HepG2 (cell line): ENCODE measurements at regions not wholly inside any gene's neighbourhood (a gene's known extent, or its start where the extent isn't known, plus 50 kb on each side); places are given as distances from the start of the nearest gene placed in this dataset.

Source experiments
- ATAC-seq: fragments of 200-7000 bp; cut with Tn5 transposase; 3 replicates; pipeline ENCODE4 v1.9.1; 2020; ENCODE audit warnings: mild to moderate bottlenecking, moderate library complexity
- BruUV-seq: library from RNA; stranded (reverse); fragments of 400-500 nt; replicated peaks from 2 replicates; lab custom pipeline; 2021; lab: Mats Ljungman, UMichigan
- CTCF ChIA-PET: fragments of 300-600 bp; formaldehyde crosslinking; extraction: SDS; loops from one replicate; lab custom pipeline; 2021; ENCODE audit warnings: low total read pairs, inconsistent platforms, low intra/inter-chr PET ratio; lab: Yijun Ruan, JAX
- POLR2A ChIA-PET: fragments of 350-600 bp; sonication (Branson Sonifier 250); formaldehyde crosslinking; loops from one replicate; lab custom pipeline; 2020; ENCODE audit warnings: antibody characterized with exemption, inconsistent platforms; lab: Yijun Ruan, JAX
- DNase-seq: peaks from one replicate; pipeline ENCODE4 v3.0.0-alpha.2; 2015; ENCODE audit warnings: low spot score
- FAIRE-seq: peaks from 3 replicates; lab custom pipeline; 2011; peaks lifted over from hg19 to GRCh38; lab: Jason Lieb, UNC
- H2AFZ ChIP-seq: one replicate; pipeline ENCODE4 v1.6.1; 2011; ENCODE audit warnings: low read length, inconsistent platforms
- H3K27ac ChIP-seq: fragments of 300-600 bp; 3 replicates; pipeline ENCODE4 v1.8.0; 2011; ENCODE audit warnings: mixed run types, mild to moderate bottlenecking, mixed read lengths, low read length, inconsistent platforms; ENCODE audit not compliant: insufficient read depth; ENCODE audit errors: extremely low read length
- H3K27me3 ChIP-seq, 2 experiments: fragments of 200-600 bp in 1 of 2; 2 replicates in 1 of 2; 3 replicates in 1 of 2; pipeline versions ENCODE4 v1.6.0 to v1.8.0; 2011; ENCODE audit warnings: low read length in 2 of 2, mild to moderate bottlenecking in 2 of 2, moderate library complexity in 2 of 2, inconsistent platforms in 1 of 2; ENCODE audit not compliant: insufficient read depth in 2 of 2, control insufficient read depth in 1 of 2
- H3K36me3 ChIP-seq, 2 experiments: fragments of 200-600 bp in 1 of 2; replicated peaks in 1 of 2; 2 replicates in 1 of 2; 3 replicates in 1 of 2; pipeline versions ENCODE4 v1.5.1 to v1.8.0; 2011; ENCODE audit warnings: low read length in 2 of 2, inconsistent platforms in 1 of 2; ENCODE audit not compliant: insufficient read depth in 2 of 2, control insufficient read depth in 1 of 2
- H3K4me1 ChIP-seq: 2 replicates; pipeline ENCODE4 v1.5.1; 2012; ENCODE audit warnings: low read length, inconsistent platforms; ENCODE audit not compliant: insufficient read depth
- H3K4me2 ChIP-seq: 2 replicates; pipeline ENCODE4 v1.6.0; 2011; ENCODE audit warnings: low read depth, low read length, inconsistent platforms
- H3K4me3 ChIP-seq, 3 experiments: fragments of 200-600 bp in 1 of 3; sonication (generic), shearing (Covaris generic) in 1 of 3; replicated peaks in 1 of 3; 2 replicates each; pipeline ENCODE4 v1.5.1; 2011 to 2016; ENCODE audit warnings: low read length in 3 of 3, inconsistent platforms in 2 of 3, low read depth in 2 of 3, mild to moderate bottlenecking in 2 of 3, control low read depth in 1 of 3, mixed read lengths in 1 of 3; ENCODE audit not compliant: insufficient read depth in 1 of 3
- H3K79me2 ChIP-seq: one replicate; pipeline ENCODE4 v1.6.1; 2011; ENCODE audit warnings: low read length, inconsistent platforms; ENCODE audit not compliant: insufficient read depth
- H3K9ac ChIP-seq: 2 replicates; pipeline ENCODE4 v1.6.0; 2011; ENCODE audit warnings: mild to moderate bottlenecking, low read depth, low read length, inconsistent platforms; ENCODE audit not compliant: insufficient read depth
- H3K9me3 ChIP-seq: 2 replicates; pipeline ENCODE4 v1.5.1; 2012; ENCODE audit warnings: mild to moderate bottlenecking, low read length
- H4K20me1 ChIP-seq: 2 replicates; pipeline ENCODE4 v1.6.0; 2011; ENCODE audit warnings: inconsistent platforms, mild to moderate bottlenecking, low read length, moderate library complexity; ENCODE audit not compliant: insufficient read depth
- ARHGAP35 ChIP-seq: sonication (generic); formaldehyde crosslinking; IDR thresholded peaks from 2 replicates; pipeline ENCODE4 v1.9.0; 2022; ENCODE audit warnings: mild to moderate bottlenecking, inconsistent platforms, moderate library complexity, missing genetic modification reagents, borderline replicate concordance
- BORCS8-MEF2B ChIP-seq: sonication (generic); formaldehyde crosslinking; IDR thresholded peaks from 2 replicates; pipeline ENCODE4 v1.8.0; 2022; ENCODE audit warnings: mild to moderate bottlenecking, missing genetic modification reagents
- BRD4 ChIP-seq: sonication (generic); formaldehyde crosslinking; IDR thresholded peaks from 2 replicates; pipeline ENCODE4 v1.4.0; 2020; ENCODE audit warnings: missing genetic modification reagents
- DMTF1 ChIP-seq: sonication (generic); formaldehyde crosslinking; IDR thresholded peaks from 2 replicates; pipeline ENCODE4 v1.4.0; 2020; ENCODE audit warnings: mild to moderate bottlenecking, missing genetic modification reagents
- FOXA3 ChIP-seq: IDR thresholded peaks from 2 replicates; pipeline ENCODE4 v1.6.1; 2016; ENCODE audit warnings: missing genetic modification reagents, missing compliant biosample characterization
- ISL2 ChIP-seq: sonication (generic); formaldehyde crosslinking; IDR thresholded peaks from 2 replicates; pipeline ENCODE4 v1.5.0; 2020; ENCODE audit warnings: missing genetic modification reagents
- NR2F2 ChIP-seq: IDR thresholded peaks from 2 replicates; pipeline ENCODE4 v1.6.1; 2012; ENCODE audit warnings: low read depth, inconsistent platforms, borderline replicate concordance
- PAX8 ChIP-seq: sonication (generic); formaldehyde crosslinking; IDR thresholded peaks from 2 replicates; pipeline ENCODE4 v1.8.0; 2022; ENCODE audit warnings: mild to moderate bottlenecking, missing genetic modification reagents, borderline replicate concordance
- U2AF2 ChIP-seq: fragments of 200-400 bp; formaldehyde crosslinking; IDR thresholded peaks from 2 replicates; pipeline ENCODE4 v1.6.1; 2017; ENCODE audit warnings: low read depth, mild to moderate bottlenecking, low read length
- ZC3H4 ChIP-seq: sonication (generic); formaldehyde crosslinking; IDR thresholded peaks from 2 replicates; pipeline ENCODE4 v1.4.0; 2020; ENCODE audit warnings: missing genetic modification reagents, borderline replicate concordance
- ZNF274 ChIP-seq: sonication (generic); formaldehyde crosslinking; IDR thresholded peaks from 2 replicates; pipeline ENCODE4 v1.5.1; 2020; ENCODE audit warnings: mild to moderate bottlenecking, missing genetic modification reagents
- ZNF30 ChIP-seq: sonication (generic); formaldehyde crosslinking; IDR thresholded peaks from 2 replicates; pipeline ENCODE4 v1.5.0; 2020; ENCODE audit warnings: mild to moderate bottlenecking, missing genetic modification reagents
- ZNF350 ChIP-seq: sonication (generic); formaldehyde crosslinking; IDR thresholded peaks from 2 replicates; pipeline ENCODE4 v1.4.0; 2020; ENCODE audit warnings: mild to moderate bottlenecking, low read depth, missing genetic modification reagents, borderline replicate concordance
- ZNF550 ChIP-seq: sonication (generic); formaldehyde crosslinking; IDR thresholded peaks from 2 replicates; pipeline ENCODE4 v1.4.0; 2020; ENCODE audit warnings: mild to moderate bottlenecking, missing genetic modification reagents, borderline replicate concordance
- ZNF558 ChIP-seq: sonication (generic); formaldehyde crosslinking; IDR thresholded peaks from 2 replicates; pipeline ENCODE4 v1.9.0; 2022; ENCODE audit warnings: mild to moderate bottlenecking, missing genetic modification reagents, borderline replicate concordance
- WGBS: methylation state at CpG from one replicate; pipeline ENCODE4 v1.1.6; 2017; ENCODE audit warnings: low lambda C conversion rate; 5-methylcytosine and 5-hydroxymethylcytosine counted together
- in situ Hi-C: cut with HindIII; loops from 2 replicates; pipeline ENCODE4 v1.10.0; 2017; ENCODE audit warnings: low pct_unique_long_range_greater_than_20kb; ENCODE audit not compliant: extremely low pct_ligation_motif_present
- intact Hi-C: fragments of 100-400 bp; cut with micrococcal nuclease; formaldehyde crosslinking; loops from one replicate; pipeline ENCODE4 v1.10.0; 2022; ENCODE audit not compliant: unreplicated experiment
- TF ChIP-seq, protein P1 (sequence below): sonication (generic); formaldehyde crosslinking; IDR thresholded peaks from 2 replicates; pipeline ENCODE4 v1.4.0; 2020; ENCODE audit warnings: missing genetic modification reagents, mild to moderate bottlenecking, borderline replicate concordance
- TF ChIP-seq, protein P2 (sequence below): fragments of 450-650 bp; IDR thresholded peaks from 2 replicates; pipeline ENCODE4 v1.6.1; 2017; ENCODE audit warnings: mild to moderate bottlenecking

- Histone ChIP-seq H3K4me3 (peak overlapping the region in 1 of 3 experiments; percentile 15; a peak in 1 of 6 replicates), H3K4me1 (peaks cover 63% of the 10 kb centered on the region), H3K9ac (no peak overlapping the region), H4K20me1 (no peaks in the 10 kb centered on the region), H3K27ac (no peak overlapping the region), H3K9me3 (no peaks in the 10 kb centered on the region), H3K4me2 (peak overlapping the region; percentile 14), H3K79me2 (no peaks in the 10 kb centered on the region), H3K27me3 (peaks cover 11 to 48% of the 10 kb centered on the region in 2 experiments; a peak in 4 of 5 replicates), H3K36me3 (no peaks in the 10 kb centered on the region), H2AFZ (no peak overlapping the region)
- ChIA-PET CTCF (no interaction called here), POLR2A (no interaction called here)
- WGBS: 0% methylated on average over 2 of the region's 11 CpGs
- peak; percentile 71 for DNase-seq
- in situ Hi-C loops (no loop called here), intact Hi-C loops (no loop called here)
- peak; percentile 67 for FAIRE-seq
- BruUV-seq: no TSS peak
- peak; percentile 75 for ATAC-seq
- TF ChIP-seq ZNF30 (CRISPR knock-in tag) (no peak), BORCS8-MEF2B (0 out of 2 replicates have a peak, but pooled peaks have one; percentile 46), ARHGAP35 (CRISPR knock-in tag) (no peak), ISL2 (peak; percentile 93), PAX8 (no peak), FOXA3 (CRISPR knock-in tag) (peak; percentile 85), ZNF558 (CRISPR knock-in tag) (no peak), ZNF274 (no peak), ZNF550 (CRISPR knock-in tag) (no peak), DMTF1 (CRISPR knock-in tag) (no peak), BRD4 (CRISPR knock-in tag) (peak; percentile 55; the same call in 1 of the 2 replicates), ZC3H4 (CRISPR knock-in tag) (no peak), ZNF350 (CRISPR knock-in tag) (peak; percentile 73; the same call in 1 of the 2 replicates), U2AF2 (no peak), NR2F2 (peak; percentile 99)
- TF ChIP-seq, protein P1, sequence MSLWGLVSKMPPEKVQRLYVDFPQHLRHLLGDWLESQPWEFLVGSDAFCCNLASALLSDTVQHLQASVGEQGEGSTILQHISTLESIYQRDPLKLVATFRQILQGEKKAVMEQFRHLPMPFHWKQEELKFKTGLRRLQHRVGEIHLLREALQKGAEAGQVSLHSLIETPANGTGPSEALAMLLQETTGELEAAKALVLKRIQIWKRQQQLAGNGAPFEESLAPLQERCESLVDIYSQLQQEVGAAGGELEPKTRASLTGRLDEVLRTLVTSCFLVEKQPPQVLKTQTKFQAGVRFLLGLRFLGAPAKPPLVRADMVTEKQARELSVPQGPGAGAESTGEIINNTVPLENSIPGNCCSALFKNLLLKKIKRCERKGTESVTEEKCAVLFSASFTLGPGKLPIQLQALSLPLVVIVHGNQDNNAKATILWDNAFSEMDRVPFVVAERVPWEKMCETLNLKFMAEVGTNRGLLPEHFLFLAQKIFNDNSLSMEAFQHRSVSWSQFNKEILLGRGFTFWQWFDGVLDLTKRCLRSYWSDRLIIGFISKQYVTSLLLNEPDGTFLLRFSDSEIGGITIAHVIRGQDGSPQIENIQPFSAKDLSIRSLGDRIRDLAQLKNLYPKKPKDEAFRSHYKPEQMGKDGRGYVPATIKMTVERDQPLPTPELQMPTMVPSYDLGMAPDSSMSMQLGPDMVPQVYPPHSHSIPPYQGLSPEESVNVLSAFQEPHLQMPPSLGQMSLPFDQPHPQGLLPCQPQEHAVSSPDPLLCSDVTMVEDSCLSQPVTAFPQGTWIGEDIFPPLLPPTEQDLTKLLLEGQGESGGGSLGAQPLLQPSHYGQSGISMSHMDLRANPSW (CRISPR knock-in tag): no peak
- TF ChIP-seq, protein P2, sequence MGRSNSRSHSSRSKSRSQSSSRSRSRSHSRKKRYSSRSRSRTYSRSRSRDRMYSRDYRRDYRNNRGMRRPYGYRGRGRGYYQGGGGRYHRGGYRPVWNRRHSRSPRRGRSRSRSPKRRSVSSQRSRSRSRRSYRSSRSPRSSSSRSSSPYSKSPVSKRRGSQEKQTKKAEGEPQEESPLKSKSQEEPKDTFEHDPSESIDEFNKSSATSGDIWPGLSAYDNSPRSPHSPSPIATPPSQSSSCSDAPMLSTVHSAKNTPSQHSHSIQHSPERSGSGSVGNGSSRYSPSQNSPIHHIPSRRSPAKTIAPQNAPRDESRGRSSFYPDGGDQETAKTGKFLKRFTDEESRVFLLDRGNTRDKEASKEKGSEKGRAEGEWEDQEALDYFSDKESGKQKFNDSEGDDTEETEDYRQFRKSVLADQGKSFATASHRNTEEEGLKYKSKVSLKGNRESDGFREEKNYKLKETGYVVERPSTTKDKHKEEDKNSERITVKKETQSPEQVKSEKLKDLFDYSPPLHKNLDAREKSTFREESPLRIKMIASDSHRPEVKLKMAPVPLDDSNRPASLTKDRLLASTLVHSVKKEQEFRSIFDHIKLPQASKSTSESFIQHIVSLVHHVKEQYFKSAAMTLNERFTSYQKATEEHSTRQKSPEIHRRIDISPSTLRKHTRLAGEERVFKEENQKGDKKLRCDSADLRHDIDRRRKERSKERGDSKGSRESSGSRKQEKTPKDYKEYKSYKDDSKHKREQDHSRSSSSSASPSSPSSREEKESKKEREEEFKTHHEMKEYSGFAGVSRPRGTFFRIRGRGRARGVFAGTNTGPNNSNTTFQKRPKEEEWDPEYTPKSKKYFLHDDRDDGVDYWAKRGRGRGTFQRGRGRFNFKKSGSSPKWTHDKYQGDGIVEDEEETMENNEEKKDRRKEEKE: no peak
These were observed 67.3 kb upstream of the RXRA start for GRCh38 chr9:134258828-134259546.
